HCT116 (cell line): ENCODE measurements at regions not wholly inside any gene's neighbourhood (a gene's known extent, or its start where the extent isn't known, plus 50 kb on each side); places are given as distances from the start of the nearest gene placed in this dataset.

Experiments
- ATAC-seq: fragments of 200-7000 bp; cut with Tn5 transposase; 2 replicates; pipeline ENCODE4 v1.9.1; 2020; ENCODE audit warnings: mild to moderate bottlenecking, moderate library complexity
- BruUV-seq: library from RNA; stranded (reverse); fragments of 400-500 nt; replicated peaks from 2 replicates; lab custom pipeline; 2021; lab: Mats Ljungman, UMichigan
- CTCF ChIA-PET: fragments of 300-600 bp; sonication (Branson Sonifier 250); formaldehyde crosslinking; loops from one replicate; lab custom pipeline; 2021; ENCODE audit warnings: antibody characterized with exemption; lab: Charles Lee
- POLR2A ChIA-PET: fragments of 300-600, 350-600 bp; sonication (Branson Sonifier 250); formaldehyde crosslinking; loops from one replicate; lab custom pipeline; 2021; ENCODE audit warnings: antibody characterized with exemption; lab: Charles Lee
- RAD21 ChIA-PET, 2 experiments: fragments of 300-600 bp; sonication (Branson Sonifier 250); formaldehyde crosslinking; loops; one replicate each; lab custom pipeline; 2023; ENCODE audit warnings: low total read pairs in 2 of 2; ENCODE audit not compliant: uncharacterized antibody in 2 of 2, unreplicated experiment in 2 of 2, low non-redundant PET in 1 of 2; lab: Charles Lee
- DNase-seq: peaks from one replicate; pipeline ENCODE4 v3.0.0-alpha.2; 2010; ENCODE audit warnings: low read depth, low spot score
- H2AFZ ChIP-seq: fragments of 200-600 bp; shearing (Covaris generic), sonication (generic); 2 replicates; pipeline ENCODE4 v1.6.1; 2017; ENCODE audit warnings: low read depth, mixed run types, mixed read lengths, antibody characterized with exemption, low read length; ENCODE audit not compliant: poor library complexity, severe bottlenecking
- H3K27ac ChIP-seq: 2 replicates; pipeline ENCODE4 v1.5.1; 2012; ENCODE audit warnings: low read depth, low read length
- H3K27me3 ChIP-seq: fragments of 200-600 bp; sonication (generic); 2 replicates; pipeline ENCODE4 v1.6.1; 2016; ENCODE audit warnings: mixed run types, low read length, mixed read lengths; ENCODE audit not compliant: insufficient read depth
- H3K36me3 ChIP-seq, 2 experiments: fragments of 200-500 bp in 1 of 2; fragments of 200-600 bp in 1 of 2; sonication (Bioruptor generic) in 1 of 2; sonication (generic) in 1 of 2; 2 replicates each; pipeline versions ENCODE4 v1.5.1 to v1.6.1; 2014 to 2016; ENCODE audit warnings: low read length in 2 of 2, inconsistent platforms in 1 of 2, mixed read lengths in 1 of 2, mixed run types in 1 of 2; ENCODE audit not compliant: insufficient read depth in 2 of 2, control insufficient read depth in 1 of 2
- H3K4me1 ChIP-seq, 2 experiments: fragments of 200-600 bp in 1 of 2; sonication (generic) in 1 of 2; 2 replicates each; pipeline versions ENCODE4 v1.5.1 to v1.6.1; 2012 to 2017; ENCODE audit warnings: low read length in 2 of 2, inconsistent platforms in 1 of 2, mild to moderate bottlenecking in 1 of 2, mixed read lengths in 1 of 2, mixed run types in 1 of 2, moderate library complexity in 1 of 2; ENCODE audit not compliant: insufficient read depth in 2 of 2, control insufficient read depth in 1 of 2
- H3K4me2 ChIP-seq: fragments of 200-600 bp; sonication (generic); 2 replicates; pipeline ENCODE4 v1.6.1; 2017; ENCODE audit warnings: mixed run types, low read length, mixed read lengths
- H3K4me3 ChIP-seq, 2 experiments: fragments of 200-600 bp in 1 of 2; sonication (generic) in 1 of 2; replicated peaks in 1 of 2; 2 replicates each; pipeline ENCODE4 v1.5.1; 2011 to 2016; ENCODE audit warnings: low read length in 2 of 2, control low read depth in 1 of 2, low read depth in 1 of 2, mild to moderate bottlenecking in 1 of 2, mixed read lengths in 1 of 2, mixed run types in 1 of 2
- H3K79me2 ChIP-seq: fragments of 200-600 bp; sonication (generic); 2 replicates; pipeline ENCODE4 v1.6.1; 2017; ENCODE audit warnings: mild to moderate bottlenecking, mixed run types, low read length, moderate library complexity, mixed read lengths; ENCODE audit not compliant: insufficient read depth
- H3K9ac ChIP-seq: fragments of 200-600 bp; sonication (generic); 2 replicates; pipeline ENCODE4 v1.6.1; 2016; ENCODE audit warnings: low read length, mixed read lengths
- H3K9me2 ChIP-seq: fragments of 200-600 bp; sonication (generic), shearing (Covaris generic); 2 replicates; pipeline ENCODE4 v1.6.1; 2017; ENCODE audit warnings: mixed run types, mild to moderate bottlenecking, moderate library complexity; ENCODE audit not compliant: insufficient read depth
- H3K9me3 ChIP-seq, 2 experiments: fragments of 200-500 bp in 1 of 2; fragments of 200-600 bp in 1 of 2; sonication (Bioruptor generic) in 1 of 2; sonication (generic) in 1 of 2; 2 replicates each; pipeline ENCODE4 v1.6.1; 2014 to 2017; ENCODE audit warnings: low read length in 2 of 2, mixed read lengths in 2 of 2, inconsistent platforms in 1 of 2, low read depth in 1 of 2, mild to moderate bottlenecking in 1 of 2, mixed run types in 1 of 2, moderate library complexity in 1 of 2; ENCODE audit not compliant: control insufficient read depth in 1 of 2, insufficient read depth in 1 of 2
- H4K20me1 ChIP-seq: fragments of 200-600 bp; sonication (generic), shearing (Covaris generic); 2 replicates; pipeline ENCODE4 v1.6.1; 2017; ENCODE audit warnings: mixed run types, mild to moderate bottlenecking, moderate library complexity; ENCODE audit not compliant: insufficient read depth
- CEBPB ChIP-seq: IDR thresholded peaks from 2 replicates; pipeline ENCODE4 v1.6.1; 2012; ENCODE audit warnings: low read depth
- EZH2 ChIP-seq: fragments of 200-600 bp; sonication (generic); IDR thresholded peaks from 2 replicates; pipeline ENCODE4 v1.6.1; 2017; ENCODE audit warnings: antibody characterized with exemption, mixed run types
- FOSL1 ChIP-seq: IDR thresholded peaks from 2 replicates; pipeline ENCODE4 v1.6.1; 2012; ENCODE audit warnings: low read depth
- POLR2A ChIP-seq: IDR thresholded peaks from 2 replicates; pipeline ENCODE4 v1.7.0; 2011; ENCODE audit warnings: borderline replicate concordance; ENCODE audit not compliant: insufficient read depth, insufficient read length; ENCODE audit errors: extremely low read depth
- RAD21 ChIP-seq: IDR thresholded peaks from 2 replicates; pipeline ENCODE4 v1.6.1; 2012; ENCODE audit warnings: low read depth, mild to moderate bottlenecking
- SIN3A ChIP-seq: IDR thresholded peaks from 2 replicates; pipeline ENCODE4 v1.6.1; 2012; ENCODE audit warnings: low read depth
- SP1 ChIP-seq: IDR thresholded peaks from 2 replicates; pipeline ENCODE4 v1.6.1; 2012; ENCODE audit warnings: low read depth
- TCF7L2 ChIP-seq: IDR thresholded peaks from 2 replicates; pipeline ENCODE4 v1.7.0; 2011; ENCODE audit warnings: borderline replicate concordance, inconsistent platforms; ENCODE audit not compliant: insufficient read depth, insufficient read length; ENCODE audit errors: extremely low read depth
- ZNF274 ChIP-seq: fragments of 200-500 bp; sonication (Bioruptor generic); IDR thresholded peaks from 2 replicates; pipeline ENCODE4 v1.6.1; 2014; ENCODE audit warnings: mild to moderate bottlenecking, low read depth, low read length, inconsistent platforms
- intact Hi-C: fragments of 100-400 bp; cut with micrococcal nuclease; formaldehyde crosslinking; loops from 2 replicates; pipeline ENCODE4 v1.10.0; 2022
- TF ChIP-seq, protein P1 (sequence below): IDR thresholded peaks from 2 replicates; pipeline ENCODE4 v1.6.1; 2012; ENCODE audit warnings: low read depth

DNA sequence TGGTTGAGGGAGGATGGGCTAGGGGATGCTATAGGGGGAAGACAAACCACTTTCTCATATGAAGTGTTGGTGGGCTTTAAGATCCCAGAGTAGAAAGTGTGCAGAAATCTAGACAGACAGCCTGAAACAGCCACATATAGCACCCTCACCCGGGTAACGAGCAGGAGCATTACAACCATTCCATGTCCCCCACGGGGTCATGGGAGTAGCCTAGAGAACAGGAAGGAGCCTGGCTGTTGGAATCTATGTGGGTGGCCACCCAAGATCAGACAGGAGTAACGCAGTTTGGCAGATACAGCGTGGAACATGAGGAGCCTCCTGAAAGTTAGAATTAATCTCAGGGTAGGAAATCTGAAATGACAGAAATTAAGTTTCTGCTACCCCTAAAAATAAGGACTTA, 146.1 kb upstream of the RAI14 start:
- intact Hi-C loops: no loop called here
- TF ChIP-seq TCF7L2 (no peak), FOSL1 (no peak), ZNF274 (no peak), SP1 (no peak), CEBPB (no peak), POLR2A (no peak), SIN3A (no peak), EZH2 (no peak), RAD21 (no peak)
- TF ChIP-seq, protein P1, sequence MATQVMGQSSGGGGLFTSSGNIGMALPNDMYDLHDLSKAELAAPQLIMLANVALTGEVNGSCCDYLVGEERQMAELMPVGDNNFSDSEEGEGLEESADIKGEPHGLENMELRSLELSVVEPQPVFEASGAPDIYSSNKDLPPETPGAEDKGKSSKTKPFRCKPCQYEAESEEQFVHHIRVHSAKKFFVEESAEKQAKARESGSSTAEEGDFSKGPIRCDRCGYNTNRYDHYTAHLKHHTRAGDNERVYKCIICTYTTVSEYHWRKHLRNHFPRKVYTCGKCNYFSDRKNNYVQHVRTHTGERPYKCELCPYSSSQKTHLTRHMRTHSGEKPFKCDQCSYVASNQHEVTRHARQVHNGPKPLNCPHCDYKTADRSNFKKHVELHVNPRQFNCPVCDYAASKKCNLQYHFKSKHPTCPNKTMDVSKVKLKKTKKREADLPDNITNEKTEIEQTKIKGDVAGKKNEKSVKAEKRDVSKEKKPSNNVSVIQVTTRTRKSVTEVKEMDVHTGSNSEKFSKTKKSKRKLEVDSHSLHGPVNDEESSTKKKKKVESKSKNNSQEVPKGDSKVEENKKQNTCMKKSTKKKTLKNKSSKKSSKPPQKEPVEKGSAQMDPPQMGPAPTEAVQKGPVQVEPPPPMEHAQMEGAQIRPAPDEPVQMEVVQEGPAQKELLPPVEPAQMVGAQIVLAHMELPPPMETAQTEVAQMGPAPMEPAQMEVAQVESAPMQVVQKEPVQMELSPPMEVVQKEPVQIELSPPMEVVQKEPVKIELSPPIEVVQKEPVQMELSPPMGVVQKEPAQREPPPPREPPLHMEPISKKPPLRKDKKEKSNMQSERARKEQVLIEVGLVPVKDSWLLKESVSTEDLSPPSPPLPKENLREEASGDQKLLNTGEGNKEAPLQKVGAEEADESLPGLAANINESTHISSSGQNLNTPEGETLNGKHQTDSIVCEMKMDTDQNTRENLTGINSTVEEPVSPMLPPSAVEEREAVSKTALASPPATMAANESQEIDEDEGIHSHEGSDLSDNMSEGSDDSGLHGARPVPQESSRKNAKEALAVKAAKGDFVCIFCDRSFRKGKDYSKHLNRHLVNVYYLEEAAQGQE: no peak
- Histone ChIP-seq H3K4me2 (no peak overlapping the region), H4K20me1 (no peaks in the 10 kb centered on the region), H2AFZ (no peak overlapping the region), H3K4me3 (no peak overlapping the region), H3K79me2 (no peaks in the 10 kb centered on the region), H3K4me1 (no peaks in the 10 kb centered on the region), H3K9me2 (no peaks in the 10 kb centered on the region), H3K36me3 (no peaks in the 10 kb centered on the region), H3K9ac (no peak overlapping the region), H3K27me3 (no peaks in the 10 kb centered on the region), H3K9me3 (no peaks in the 10 kb centered on the region), H3K27ac (no peak overlapping the region)
- BruUV-seq: no TSS peak
- DNase-seq: no peak
- no peak for ATAC-seq
- ChIA-PET RAD21 (no interaction called here), CTCF (no interaction called here), POLR2A (no interaction called here)
